Progenitor cell of endocrine pancreas (in vitro differentiated cells): ENCODE measurements at regions not wholly inside any gene's neighbourhood (a gene's known extent, or its start where the extent isn't known, plus 50 kb on each side); places are given as distances from the start of the nearest gene placed in this dataset.

Experiments
- DNase-seq: peaks from one replicate; pipeline ENCODE4 v3.0.0; 2021; ENCODE audit warnings: low spot score; ENCODE audit not compliant: unreplicated experiment
- H3K27ac Mint-ChIP-seq: 2 replicates; pipeline ENCODE4 v1.8.0; 2021; ENCODE audit warnings: mild to moderate bottlenecking, moderate library complexity, mixed read lengths
- H3K27me3 Mint-ChIP-seq: 2 replicates; pipeline ENCODE4 v1.8.0; 2021; ENCODE audit warnings: mixed read lengths
- H3K36me3 Mint-ChIP-seq: 2 replicates; pipeline ENCODE4 v1.8.0; 2022; ENCODE audit warnings: mixed read lengths; ENCODE audit not compliant: insufficient read depth
- H3K4me1 Mint-ChIP-seq: 2 replicates; pipeline ENCODE4 v1.8.0; 2021; ENCODE audit warnings: low read depth, mixed read lengths
- H3K4me3 Mint-ChIP-seq: 2 replicates; pipeline ENCODE4 v1.8.0; 2021; ENCODE audit warnings: low read depth, mild to moderate bottlenecking, moderate library complexity, mixed read lengths
- H3K9me3 Mint-ChIP-seq: 2 replicates; pipeline ENCODE4 v1.8.0; 2021; ENCODE audit warnings: low read depth, mixed read lengths
- TF ChIP-seq, protein P1 (sequence below): fragments of 200-600 bp; sonication (generic); IDR thresholded peaks from one replicate; pipeline ENCODE4 v1.5.0; 2021; ENCODE audit warnings: antibody characterized with exemption, mild to moderate bottlenecking; ENCODE audit not compliant: unreplicated experiment

DNA sequence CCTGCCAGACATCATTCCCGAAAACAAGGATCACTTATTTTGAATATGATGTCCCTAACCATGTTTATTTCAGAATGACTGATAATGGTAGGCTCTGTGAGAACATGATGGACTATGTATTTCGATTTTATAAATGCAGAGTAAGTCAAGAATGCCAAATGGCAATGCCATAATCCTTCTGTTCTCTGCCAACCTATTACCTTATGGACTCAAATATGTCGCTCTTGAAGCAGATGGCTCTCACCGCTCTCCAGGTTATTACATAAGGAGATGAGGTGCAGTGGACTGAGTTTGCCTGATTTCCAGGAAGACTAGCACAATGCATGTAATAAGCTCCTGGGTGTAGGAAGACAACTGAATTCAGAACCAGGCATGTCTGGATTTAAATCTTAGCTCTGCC lies 227.2 kb downstream of the BTG1 start:
- Mint-ChIP-seq H3K27me3 (no peaks in the 10 kb centered on the region), H3K27ac (no peak overlapping the region), H3K36me3 (peaks cover 3% of the 10 kb centered on the region), H3K4me3 (no peak overlapping the region), H3K9me3 (peaks cover 14% of the 10 kb centered on the region), H3K4me1 (peaks cover 5% of the 10 kb centered on the region)
- TF ChIP-seq, protein P1, sequence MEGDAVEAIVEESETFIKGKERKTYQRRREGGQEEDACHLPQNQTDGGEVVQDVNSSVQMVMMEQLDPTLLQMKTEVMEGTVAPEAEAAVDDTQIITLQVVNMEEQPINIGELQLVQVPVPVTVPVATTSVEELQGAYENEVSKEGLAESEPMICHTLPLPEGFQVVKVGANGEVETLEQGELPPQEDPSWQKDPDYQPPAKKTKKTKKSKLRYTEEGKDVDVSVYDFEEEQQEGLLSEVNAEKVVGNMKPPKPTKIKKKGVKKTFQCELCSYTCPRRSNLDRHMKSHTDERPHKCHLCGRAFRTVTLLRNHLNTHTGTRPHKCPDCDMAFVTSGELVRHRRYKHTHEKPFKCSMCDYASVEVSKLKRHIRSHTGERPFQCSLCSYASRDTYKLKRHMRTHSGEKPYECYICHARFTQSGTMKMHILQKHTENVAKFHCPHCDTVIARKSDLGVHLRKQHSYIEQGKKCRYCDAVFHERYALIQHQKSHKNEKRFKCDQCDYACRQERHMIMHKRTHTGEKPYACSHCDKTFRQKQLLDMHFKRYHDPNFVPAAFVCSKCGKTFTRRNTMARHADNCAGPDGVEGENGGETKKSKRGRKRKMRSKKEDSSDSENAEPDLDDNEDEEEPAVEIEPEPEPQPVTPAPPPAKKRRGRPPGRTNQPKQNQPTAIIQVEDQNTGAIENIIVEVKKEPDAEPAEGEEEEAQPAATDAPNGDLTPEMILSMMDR, result no peak
- no peak for DNase-seq

DNA sequence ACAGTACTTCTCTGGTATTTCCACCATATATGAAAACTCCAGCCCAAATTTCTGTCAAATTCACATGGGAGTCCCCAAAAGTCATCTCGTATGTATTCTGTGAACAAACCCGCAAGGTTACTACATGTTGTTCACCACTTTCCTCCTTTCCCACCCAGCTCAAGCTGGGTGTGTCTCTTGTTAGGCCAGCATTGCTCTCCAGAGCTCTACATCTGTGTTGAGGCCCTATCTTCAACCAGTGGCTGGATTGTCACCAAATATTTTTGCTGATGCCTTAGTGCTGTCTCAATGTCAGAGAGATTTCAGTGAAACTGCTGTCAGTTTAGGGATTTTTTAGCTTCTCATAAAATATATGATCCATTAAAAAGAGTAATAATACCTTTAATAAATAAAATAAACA lies 230.9 kb downstream of the BTG1 start:
- Mint-ChIP-seq H3K9me3 (peaks cover 3% of the 10 kb centered on the region), H3K4me1 (peaks cover 11% of the 10 kb centered on the region), H3K27me3 (no peaks in the 10 kb centered on the region), H3K4me3 (no peak overlapping the region), H3K36me3 (no peaks in the 10 kb centered on the region), H3K27ac (no peak overlapping the region)
- DNase-seq, result no peak
- TF ChIP-seq, protein P1, result no peak

DNA sequence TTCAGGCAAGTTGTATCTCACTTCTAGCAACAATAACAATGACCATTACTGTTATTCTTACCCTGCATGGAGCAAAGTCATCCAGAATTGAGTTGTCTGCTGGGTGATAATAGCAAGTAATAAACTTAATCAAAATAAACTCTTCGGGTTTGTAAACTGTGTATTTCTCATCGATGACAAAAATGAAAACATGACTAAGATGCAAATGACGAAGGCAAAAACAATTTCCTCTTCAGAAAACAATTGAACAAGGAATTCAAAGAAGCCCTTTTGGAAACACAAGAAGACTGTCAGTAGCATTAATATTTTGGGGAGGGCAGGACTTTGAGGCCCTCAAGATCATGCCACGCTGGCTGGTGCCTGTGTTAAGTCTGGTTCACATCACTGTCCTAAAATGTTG lies 232.0 kb downstream of the BTG1 start:
- Mint-ChIP-seq H3K27me3 (no peaks in the 10 kb centered on the region), H3K4me1 (peaks cover 11% of the 10 kb centered on the region), H3K27ac (no peak overlapping the region), H3K4me3 (no peak overlapping the region), H3K9me3 (peaks cover 7% of the 10 kb centered on the region), H3K36me3 (no peaks in the 10 kb centered on the region)
- TF ChIP-seq, protein P1, result no peak
- no peak for DNase-seq

DNA sequence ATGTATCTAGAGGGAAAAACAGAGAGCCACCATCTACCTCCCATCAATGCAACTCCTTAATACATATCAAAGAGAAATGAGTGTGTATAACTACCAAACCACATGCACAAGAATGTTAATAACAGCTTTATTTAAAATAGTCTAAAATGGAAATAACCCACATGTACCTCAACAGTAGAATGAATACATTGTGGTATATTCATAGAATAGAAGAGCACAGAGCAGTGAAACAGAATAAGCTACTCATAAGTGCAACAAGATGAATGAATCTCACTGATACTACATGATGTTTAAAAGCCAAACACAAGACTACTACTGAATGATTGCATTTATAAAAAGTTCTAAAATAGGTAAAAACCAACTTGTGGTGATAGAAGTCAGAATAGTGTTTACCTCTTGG lies 232.5 kb downstream of the BTG1 start:
- Mint-ChIP-seq H3K27ac (no peak overlapping the region), H3K9me3 (peaks cover 12% of the 10 kb centered on the region), H3K27me3 (no peaks in the 10 kb centered on the region)

DNA sequence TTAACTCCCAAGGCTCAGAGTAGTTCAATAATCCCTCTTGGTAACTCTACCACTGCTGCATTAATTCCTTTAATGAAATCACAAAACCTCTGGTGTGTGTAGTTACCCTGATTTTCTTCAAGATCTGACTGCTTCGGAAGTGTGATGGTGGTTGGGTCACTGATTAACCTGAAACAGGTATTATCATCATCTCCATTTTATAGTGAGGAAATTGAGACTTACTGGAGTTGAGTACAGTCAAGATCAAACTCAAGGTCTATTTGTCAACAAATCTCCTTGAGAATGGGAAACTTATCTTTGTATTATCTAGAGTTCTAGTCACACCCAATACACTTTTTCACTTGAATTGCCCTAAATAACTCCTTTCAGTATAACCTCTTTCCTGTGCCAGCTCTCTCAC lies 233.5 kb downstream of the BTG1 start:
- H3K27me3 Mint-ChIP-seq, result no peaks in the 10 kb centered on the region
- peaks cover 17% of the 10 kb centered on the region for H3K9me3 Mint-ChIP-seq
- H3K27ac Mint-ChIP-seq, result no peak overlapping the region
- DNase-seq, result no peak
- H3K36me3 Mint-ChIP-seq, result no peaks in the 10 kb centered on the region
- H3K4me3 Mint-ChIP-seq, result no peak overlapping the region
- H3K4me1 Mint-ChIP-seq, result peaks cover 11% of the 10 kb centered on the region
- TF ChIP-seq, protein P1, result no peak

More for the DNA sequence above, 232.5 kb downstream of the BTG1 start:
- no peak for DNase-seq
- H3K36me3 Mint-ChIP-seq, result no peaks in the 10 kb centered on the region
- H3K4me1 Mint-ChIP-seq, result peaks cover 11% of the 10 kb centered on the region
- TF ChIP-seq, protein P1, result no peak
- H3K4me3 Mint-ChIP-seq, result no peak overlapping the region
